Lung (tissue), 11 donors: ENCODE measurements at regions not wholly inside any gene's neighbourhood (a gene's known extent, or its start where the extent isn't known, plus 50 kb on each side); places are given as distances from the start of the nearest gene placed in this dataset.

ENCODE experiments used
- ATAC-seq: fragments of 200-7000 bp; cut with Tn5 transposase; one replicate; pipeline ENCODE4 v1.9.1; 2020; ENCODE audit warnings: moderate number of reproducible peaks; ENCODE audit not compliant: insufficient read depth, low FRiP score
- DNase-seq, 3 donors: peaks; one replicate each; pipeline ENCODE4 v3.0.0-alpha.2; 2013 to 2017
- H3K27ac ChIP-seq, 2 donors: one replicate each; pipeline ENCODE4 v1.5.1; 2013; ENCODE audit warnings: mild to moderate bottlenecking in 2 of 2, moderate library complexity in 2 of 2, control low read depth in 1 of 2, inconsistent platforms in 1 of 2, low read depth in 1 of 2, low read length in 1 of 2
- H3K27me3 ChIP-seq, 3 donors: one replicate each; pipeline ENCODE4 v1.5.1; 2013; ENCODE audit warnings: low read length in 2 of 3; ENCODE audit not compliant: control insufficient read depth in 3 of 3, insufficient read depth in 3 of 3
- H3K36me3 ChIP-seq, 4 donors: one replicate each; pipeline ENCODE4 v1.5.1; 2013; ENCODE audit warnings: low read length in 4 of 4, mild to moderate bottlenecking in 1 of 4, moderate library complexity in 1 of 4; ENCODE audit not compliant: control insufficient read depth in 4 of 4, insufficient read depth in 4 of 4
- H3K4me1 ChIP-seq, 5 donors: one replicate each; pipeline ENCODE4 v1.5.1; 2013; ENCODE audit warnings: low read length in 5 of 5, mild to moderate bottlenecking in 2 of 5, moderate library complexity in 1 of 5; ENCODE audit not compliant: control insufficient read depth in 5 of 5, insufficient read depth in 5 of 5
- H3K4me3 ChIP-seq: one replicate; pipeline ENCODE4 v1.5.1; 2013; ENCODE audit warnings: mild to moderate bottlenecking, control low read depth, moderate library complexity
- H3K9ac ChIP-seq, 2 donors: one replicate each; pipeline ENCODE4 v1.5.1; 2013; ENCODE audit warnings: low read length in 2 of 2, control low read depth in 1 of 2; ENCODE audit not compliant: insufficient read depth in 1 of 2
- H3K9me3 ChIP-seq, 4 donors: one replicate each; pipeline ENCODE4 v1.5.1; 2013; ENCODE audit warnings: low read length in 3 of 4, mild to moderate bottlenecking in 1 of 4, moderate library complexity in 1 of 4; ENCODE audit not compliant: control insufficient read depth in 4 of 4, insufficient read depth in 3 of 4
- WGBS, 2 donors: extraction: QIAGEN DNeasy Blood & Tissue Kit; methylation state at CpG; one replicate each; pipeline ENCODE4 v1.1.7; 2013; 5-methylcytosine and 5-hydroxymethylcytosine counted together
- TF ChIP-seq, protein P1 (sequence below): IDR thresholded peaks from 2 replicates; pipeline ENCODE4 v1.5.1; 2012; ENCODE audit warnings: mild to moderate bottlenecking; ENCODE audit errors: control extremely low read depth, extremely low read depth
- donor health status: control.
- donor health status: control.
- donor health status: Bipolar disorder and iron deficiency.
- donor health status: healthy.
- donor health status: DM: yes; HTN: yes; CAD: no.

DNA sequence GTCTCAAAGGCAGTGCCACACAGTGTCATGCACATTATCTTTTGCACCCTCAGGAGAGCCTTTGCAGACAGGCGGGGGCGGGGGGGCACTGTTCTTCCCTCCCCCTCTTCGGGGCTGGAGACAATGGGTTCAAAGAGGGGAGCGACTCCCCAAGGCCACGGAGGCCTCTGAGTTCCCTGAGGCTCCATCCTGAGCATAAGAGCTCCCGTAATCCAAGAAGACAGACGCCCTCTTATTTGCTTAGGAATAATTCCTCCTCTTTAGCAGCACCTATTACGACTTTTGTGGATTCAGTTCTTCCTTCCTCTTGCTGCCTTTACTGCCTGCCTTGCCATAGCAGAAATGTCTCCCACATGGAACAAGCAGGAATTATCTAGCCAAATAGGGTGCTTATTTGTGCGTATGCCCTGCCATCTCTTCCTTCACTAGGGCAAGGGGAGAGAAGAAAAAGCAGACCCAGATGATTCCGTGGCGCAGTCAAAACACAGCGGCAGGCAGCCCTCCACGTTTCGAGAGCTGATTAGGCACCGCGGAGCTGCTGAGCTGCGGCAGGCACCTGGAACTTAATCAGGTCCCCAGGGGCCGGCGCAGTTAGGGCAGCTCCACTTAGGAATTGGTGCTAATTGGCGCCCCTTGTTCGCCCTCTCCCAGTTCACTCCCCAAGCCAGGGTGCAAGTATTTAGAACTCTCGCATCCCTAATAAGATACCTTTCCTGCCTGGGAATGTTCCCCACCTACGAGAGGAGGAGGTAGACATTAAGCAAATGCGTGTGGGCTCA is 233.4 kb upstream of the MYT1L start:
- Histone ChIP-seq H3K9ac (no peak overlapping the region), H3K27me3 (peaks cover 0 to 3% (median 0%) of the 10 kb centered on the region in 3 donors), H3K36me3 (no peaks in the 10 kb centered on the region), H3K4me1 (no peaks in the 10 kb centered on the region), H3K27ac (no peak overlapping the region), H3K4me3 (no peak overlapping the region), H3K9me3 (no peaks in the 10 kb centered on the region)
- TF ChIP-seq, protein P1, sequence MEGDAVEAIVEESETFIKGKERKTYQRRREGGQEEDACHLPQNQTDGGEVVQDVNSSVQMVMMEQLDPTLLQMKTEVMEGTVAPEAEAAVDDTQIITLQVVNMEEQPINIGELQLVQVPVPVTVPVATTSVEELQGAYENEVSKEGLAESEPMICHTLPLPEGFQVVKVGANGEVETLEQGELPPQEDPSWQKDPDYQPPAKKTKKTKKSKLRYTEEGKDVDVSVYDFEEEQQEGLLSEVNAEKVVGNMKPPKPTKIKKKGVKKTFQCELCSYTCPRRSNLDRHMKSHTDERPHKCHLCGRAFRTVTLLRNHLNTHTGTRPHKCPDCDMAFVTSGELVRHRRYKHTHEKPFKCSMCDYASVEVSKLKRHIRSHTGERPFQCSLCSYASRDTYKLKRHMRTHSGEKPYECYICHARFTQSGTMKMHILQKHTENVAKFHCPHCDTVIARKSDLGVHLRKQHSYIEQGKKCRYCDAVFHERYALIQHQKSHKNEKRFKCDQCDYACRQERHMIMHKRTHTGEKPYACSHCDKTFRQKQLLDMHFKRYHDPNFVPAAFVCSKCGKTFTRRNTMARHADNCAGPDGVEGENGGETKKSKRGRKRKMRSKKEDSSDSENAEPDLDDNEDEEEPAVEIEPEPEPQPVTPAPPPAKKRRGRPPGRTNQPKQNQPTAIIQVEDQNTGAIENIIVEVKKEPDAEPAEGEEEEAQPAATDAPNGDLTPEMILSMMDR: no peak
- WGBS, 2 donors: 60 to 67% methylated on average over 24 of the region's 24 CpGs
- no peak for DNase-seq
- no peak for ATAC-seq

DNA sequence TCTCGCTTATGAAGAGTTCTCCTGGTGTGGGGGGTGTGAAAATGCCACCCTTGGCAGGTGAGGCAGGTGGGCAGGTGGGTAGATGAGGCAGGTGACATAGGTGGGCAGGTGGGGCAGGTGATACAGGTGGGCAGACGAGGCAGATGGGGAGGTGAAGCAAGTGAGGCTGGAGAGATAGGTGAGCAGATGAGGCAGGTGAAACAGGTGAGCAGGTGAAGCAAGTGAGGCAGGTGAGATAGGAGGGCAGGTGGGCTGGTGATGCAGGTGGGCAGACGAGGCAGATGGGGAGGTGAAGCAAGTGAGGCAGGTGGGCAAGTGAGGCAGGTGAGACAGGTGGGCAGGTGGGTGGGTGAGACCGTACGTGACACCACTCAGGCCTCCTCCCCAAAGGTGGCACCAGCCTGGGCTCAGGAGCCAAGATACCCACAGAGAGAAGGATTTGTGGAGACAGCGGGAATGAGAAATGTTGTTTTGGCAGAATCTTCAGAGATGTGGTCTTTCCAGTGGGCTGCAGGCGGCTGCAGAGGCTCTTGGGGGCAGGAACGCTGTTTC is 232.3 kb upstream of the MYT1L start:
- WGBS, 2 donors: 75 to 90% methylated on average over 8 of the region's 8 CpGs
- peaks cover 0 to 3% (median 0%) of the 10 kb centered on the region in 3 donors for H3K27me3 ChIP-seq
- no peak overlapping the region for H3K4me3 ChIP-seq
- H3K9me3 ChIP-seq: no peaks in the 10 kb centered on the region
- no peak overlapping the region for H3K27ac ChIP-seq
- no peak for ATAC-seq
- no peaks in the 10 kb centered on the region for H3K4me1 ChIP-seq
- TF ChIP-seq, protein P1: no peak
- no peaks in the 10 kb centered on the region for H3K36me3 ChIP-seq
- no peak for DNase-seq
- no peak overlapping the region for H3K9ac ChIP-seq

DNA sequence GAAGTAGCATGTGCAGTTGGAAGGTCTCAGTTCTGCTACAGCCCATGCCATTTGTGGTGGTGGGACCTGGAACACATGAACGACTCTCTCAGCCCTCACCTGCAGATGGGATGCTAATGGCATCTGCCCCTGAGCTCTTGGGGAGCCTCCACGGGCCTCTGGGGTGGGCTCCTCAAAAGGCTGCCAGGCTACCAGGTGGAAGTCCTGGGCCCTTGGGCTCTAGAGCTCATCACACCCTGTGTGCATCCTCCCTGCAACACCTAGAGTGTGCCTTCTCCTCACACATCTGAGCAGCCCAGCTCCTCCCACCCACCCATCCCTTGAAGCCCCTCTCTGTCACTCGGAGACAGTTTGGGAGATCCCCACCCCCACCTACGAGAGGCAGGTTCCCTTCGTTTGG is 231.8 kb upstream of the MYT1L start:
- H3K4me1 ChIP-seq: no peaks in the 10 kb centered on the region
- H3K4me3 ChIP-seq: no peak overlapping the region
- ATAC-seq: no peak
- H3K36me3 ChIP-seq: no peaks in the 10 kb centered on the region
- H3K9ac ChIP-seq: no peak overlapping the region
- H3K27ac ChIP-seq: no peak overlapping the region
- H3K9me3 ChIP-seq: no peaks in the 10 kb centered on the region
- peaks cover 0 to 3% (median 0%) of the 10 kb centered on the region in 3 donors for H3K27me3 ChIP-seq
- TF ChIP-seq, protein P1: no peak
- no peak for DNase-seq
- 57 to 80% methylated on average over 5 of the region's 5 CpGs for WGBS, 2 donors
